ENCODE measurements at regions not wholly inside any gene's neighbourhood (a gene's known extent, or its start where the extent isn't known, plus 50 kb on each side); places are given as distances from the start of the nearest gene placed in this dataset.

- TF ChIP-seq CTCF (IDR thresholded peaks at IDR 0.05) (no peak), ZFX (IDR thresholded peaks at IDR 0.05; ENCODE audit: borderline replicate concordance) (no peak)
These were observed 129.1 kb downstream of the TTLL2 start for GRCh38 chr6:167454003-167454402.
